Activated CD4-positive, alpha-beta memory T cell treated with anti-CD3 and anti-CD28 coated beads, Interleukin-2, amount 10 ng/mL, durations not matched to agents 7 days and 5 days (primary cell): ENCODE measurements at regions not wholly inside any gene's neighbourhood (a gene's known extent, or its start where the extent isn't known, plus 50 kb on each side); places are given as distances from the start of the nearest gene placed in this dataset.

Source experiments
- CTCF ChIA-PET: fragments of 350-600 bp; sonication (Branson Sonifier 250); formaldehyde crosslinking; loops from one replicate; lab custom pipeline; 2021; ENCODE audit warnings: antibody characterized with exemption, inconsistent platforms; lab: Charles Lee
- POLR2A ChIA-PET: fragments of 350-600 bp; sonication (Branson Sonifier 250); formaldehyde crosslinking; loops from one replicate; lab custom pipeline; 2021; ENCODE audit warnings: antibody characterized with exemption; lab: Charles Lee
- DNase-seq: peaks from one replicate; pipeline ENCODE4 v3.0.0-alpha.2; 2020
- H3K27ac Mint-ChIP-seq: one replicate; pipeline ENCODE4 v1.8.0; 2021; ENCODE audit warnings: mild to moderate bottlenecking, mixed read lengths
- H3K27me3 Mint-ChIP-seq: one replicate; pipeline ENCODE4 v1.8.0; 2021; ENCODE audit warnings: mixed read lengths
- H3K36me3 Mint-ChIP-seq: one replicate; pipeline ENCODE4 v1.8.0; 2021; ENCODE audit warnings: low read depth, mixed read lengths
- H3K4me1 Mint-ChIP-seq: one replicate; pipeline ENCODE4 v1.8.0; 2021; ENCODE audit warnings: mixed read lengths
- H3K4me3 Mint-ChIP-seq: one replicate; pipeline ENCODE4 v1.8.0; 2021; ENCODE audit warnings: mild to moderate bottlenecking, mixed read lengths
- H3K9me3 Mint-ChIP-seq: one replicate; pipeline ENCODE4 v1.8.0; 2021; ENCODE audit warnings: mixed read lengths

- Mint-ChIP-seq H3K4me1 (no peaks in the 10 kb centered on the region), H3K9me3 (peaks cover 19% of the 10 kb centered on the region), H3K27ac (no peak overlapping the region), H3K27me3 (no peaks in the 10 kb centered on the region), H3K36me3 (no peaks in the 10 kb centered on the region), H3K4me3 (no peak overlapping the region)
- ChIA-PET CTCF (no interaction called here), POLR2A (no interaction called here)
- no peak for DNase-seq
Observed at GRCh38 chr4:33334416-33334815, 2614.2 kb downstream of the PCDH7 start.

GRCh38 chr4:33339762-33340161 is 2619.6 kb downstream of the PCDH7 start:
- Mint-ChIP-seq H3K27me3 (no peaks in the 10 kb centered on the region), H3K36me3 (no peaks in the 10 kb centered on the region), H3K4me3 (no peak overlapping the region), H3K9me3 (no peaks in the 10 kb centered on the region), H3K27ac (no peak overlapping the region), H3K4me1 (no peaks in the 10 kb centered on the region)
- DNase-seq: no peak
- POLR2A ChIA-PET: no interaction called here
- CTCF ChIA-PET: no interaction called here

GRCh38 chr4:33340168-33340567 is 2620.0 kb downstream of the PCDH7 start:
- H3K4me3 Mint-ChIP-seq: no peak overlapping the region
- H3K27me3 Mint-ChIP-seq: no peaks in the 10 kb centered on the region
- CTCF ChIA-PET: no interaction called here

DNA sequence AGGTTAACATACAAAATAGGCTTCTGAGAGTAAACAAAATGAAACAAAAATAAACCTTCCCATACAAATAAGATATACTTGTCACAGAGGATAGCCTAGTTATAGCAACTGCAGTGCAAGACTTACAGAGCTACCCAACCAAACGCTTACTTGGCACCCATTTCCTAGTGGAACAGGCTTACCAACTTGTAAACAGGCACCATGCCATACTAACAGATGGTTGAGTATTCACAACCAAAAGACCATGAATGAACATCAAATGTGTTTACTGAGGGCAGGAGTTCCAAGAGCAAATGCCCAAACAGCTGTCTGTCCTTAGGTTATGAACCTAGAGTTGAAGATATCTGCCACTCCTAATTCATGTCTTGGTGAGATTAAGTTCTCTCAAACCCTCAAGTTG is 2629.2 kb downstream of the PCDH7 start:
- H3K36me3 Mint-ChIP-seq: no peaks in the 10 kb centered on the region
- no peaks in the 10 kb centered on the region for H3K9me3 Mint-ChIP-seq
- no peak for DNase-seq
- CTCF ChIA-PET: no interaction called here
- POLR2A ChIA-PET: no interaction called here
- H3K4me1 Mint-ChIP-seq: no peaks in the 10 kb centered on the region
- no peak overlapping the region for H3K4me3 Mint-ChIP-seq
- H3K27me3 Mint-ChIP-seq: no peaks in the 10 kb centered on the region
- H3K27ac Mint-ChIP-seq: no peak overlapping the region

More at GRCh38 chr4:33340168-33340567, 2620.0 kb downstream of the PCDH7 start:
- DNase-seq: no peak
- Mint-ChIP-seq H3K9me3 (no peaks in the 10 kb centered on the region), H3K36me3 (no peaks in the 10 kb centered on the region), H3K27ac (no peak overlapping the region), H3K4me1 (no peaks in the 10 kb centered on the region)
- POLR2A ChIA-PET: no interaction called here

DNA sequence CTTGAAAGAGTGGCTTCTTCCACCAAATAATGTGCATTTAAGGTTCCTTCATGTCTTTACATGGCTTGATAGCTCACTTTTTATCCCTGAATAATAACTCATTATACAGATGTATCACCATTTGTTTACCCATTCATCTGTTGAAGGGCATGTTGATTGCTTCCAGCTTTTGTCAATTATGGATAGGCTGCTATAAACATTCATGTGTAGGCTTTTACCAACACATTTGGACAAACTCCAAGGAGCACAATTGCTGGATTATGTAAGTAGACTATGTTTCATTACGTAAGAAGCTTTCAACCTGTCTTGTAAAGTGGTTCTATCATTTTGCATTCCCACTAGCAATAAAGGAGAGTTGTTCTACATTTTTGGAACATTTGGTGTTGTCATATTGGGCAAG is 2637.0 kb downstream of the PCDH7 start:
- DNase-seq: no peak
- CTCF ChIA-PET: no interaction called here
- POLR2A ChIA-PET: no interaction called here
- peaks cover 8% of the 10 kb centered on the region for H3K9me3 Mint-ChIP-seq
- H3K27ac Mint-ChIP-seq: no peak overlapping the region
- H3K36me3 Mint-ChIP-seq: no peaks in the 10 kb centered on the region
- H3K4me1 Mint-ChIP-seq: no peaks in the 10 kb centered on the region
- no peak overlapping the region for H3K4me3 Mint-ChIP-seq
- no peaks in the 10 kb centered on the region for H3K27me3 Mint-ChIP-seq

GRCh38 chr4:33369446-33369845 is 2649.3 kb downstream of the PCDH7 start:
- CTCF ChIA-PET: no interaction called here

GRCh38 chr4:33381816-33382215 is 2661.6 kb downstream of the PCDH7 start:
- Mint-ChIP-seq H3K9me3 (peaks cover 9% of the 10 kb centered on the region), H3K4me1 (no peaks in the 10 kb centered on the region), H3K36me3 (no peaks in the 10 kb centered on the region), H3K4me3 (no peak overlapping the region), H3K27ac (no peak overlapping the region), H3K27me3 (no peaks in the 10 kb centered on the region)
- DNase-seq: no peak
- CTCF ChIA-PET: no interaction called here
- POLR2A ChIA-PET: no interaction called here

More at GRCh38 chr4:33369446-33369845, 2649.3 kb downstream of the PCDH7 start:
- POLR2A ChIA-PET: no interaction called here
- Mint-ChIP-seq H3K36me3 (no peaks in the 10 kb centered on the region), H3K4me3 (no peak overlapping the region), H3K27ac (no peak overlapping the region), H3K9me3 (peaks cover 13% of the 10 kb centered on the region), H3K27me3 (no peaks in the 10 kb centered on the region), H3K4me1 (no peaks in the 10 kb centered on the region)
- DNase-seq: no peak

- no peaks in the 10 kb centered on the region for H3K4me1 Mint-ChIP-seq
- H3K36me3 Mint-ChIP-seq: no peaks in the 10 kb centered on the region
- ChIA-PET CTCF (no interaction called here), POLR2A (no interaction called here)
- no peak for DNase-seq
- no peaks in the 10 kb centered on the region for H3K27me3 Mint-ChIP-seq
- no peak overlapping the region for H3K27ac Mint-ChIP-seq
- no peak overlapping the region for H3K4me3 Mint-ChIP-seq
- peaks cover 11% of the 10 kb centered on the region for H3K9me3 Mint-ChIP-seq
Observed at GRCh38 chr4:33386764-33387163, 2666.6 kb downstream of the PCDH7 start.

DNA sequence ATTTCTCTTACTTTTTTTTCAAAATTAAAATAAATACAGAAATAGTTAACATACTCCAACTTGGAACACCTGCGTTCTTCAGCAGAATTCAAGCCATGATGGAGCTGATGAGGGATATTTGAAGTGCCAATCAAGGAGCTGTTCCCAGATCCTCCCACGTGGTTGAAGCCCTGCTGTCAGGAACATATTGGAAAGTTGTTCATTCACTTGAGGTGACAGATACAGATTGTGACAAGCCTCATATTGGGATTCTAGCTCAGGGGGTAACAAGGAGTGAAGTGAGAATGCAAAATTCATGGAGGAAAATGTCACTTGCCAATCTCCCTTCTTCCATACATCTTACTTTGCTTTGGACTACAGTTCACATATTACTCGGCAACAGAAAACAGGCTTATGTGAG is 2670.8 kb downstream of the PCDH7 start:
- POLR2A ChIA-PET: no interaction called here
- CTCF ChIA-PET: no interaction called here
- no peaks in the 10 kb centered on the region for H3K27me3 Mint-ChIP-seq
- no peak for DNase-seq
- no peak overlapping the region for H3K4me3 Mint-ChIP-seq
- peaks cover 2% of the 10 kb centered on the region for H3K9me3 Mint-ChIP-seq
- H3K36me3 Mint-ChIP-seq: no peaks in the 10 kb centered on the region
- no peak overlapping the region for H3K27ac Mint-ChIP-seq
- no peaks in the 10 kb centered on the region for H3K4me1 Mint-ChIP-seq

- Mint-ChIP-seq H3K27me3 (no peaks in the 10 kb centered on the region), H3K4me1 (no peaks in the 10 kb centered on the region), H3K27ac (no peak overlapping the region), H3K4me3 (no peak overlapping the region), H3K36me3 (no peaks in the 10 kb centered on the region), H3K9me3 (no peaks in the 10 kb centered on the region)
- ChIA-PET POLR2A (no interaction called here), CTCF (no interaction called here)
- no peak for DNase-seq
Observed at GRCh38 chr4:33395731-33396485, 2675.7 kb downstream of the PCDH7 start.

GRCh38 chr4:33400504-33400903 is 2680.3 kb downstream of the PCDH7 start:
- Mint-ChIP-seq H3K9me3 (peaks cover 4% of the 10 kb centered on the region), H3K4me1 (no peaks in the 10 kb centered on the region), H3K4me3 (no peak overlapping the region), H3K27me3 (no peaks in the 10 kb centered on the region), H3K27ac (no peak overlapping the region), H3K36me3 (no peaks in the 10 kb centered on the region)
- ChIA-PET POLR2A (no interaction called here), CTCF (no interaction called here)
- no peak for DNase-seq

DNA sequence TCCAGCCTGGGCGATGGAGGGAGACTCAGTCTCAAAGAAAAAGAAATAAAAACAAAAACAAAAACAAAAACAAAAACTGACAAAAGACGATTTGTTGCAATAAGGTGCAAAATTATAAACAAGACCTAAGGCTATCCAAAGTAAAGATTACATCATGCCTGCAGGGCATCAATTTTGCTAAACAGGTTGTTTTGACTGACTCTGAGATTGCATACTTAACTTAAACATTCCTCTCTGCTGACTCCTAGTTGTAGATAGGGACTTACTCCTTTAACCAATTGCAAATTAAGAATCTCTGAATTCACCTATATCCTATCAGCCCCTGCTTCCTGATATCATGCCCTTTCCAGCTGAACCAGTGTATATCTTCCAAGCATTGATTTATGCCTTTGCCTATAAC is 2687.3 kb downstream of the PCDH7 start:
- POLR2A ChIA-PET: no interaction called here
- Mint-ChIP-seq H3K4me1 (no peaks in the 10 kb centered on the region), H3K27me3 (no peaks in the 10 kb centered on the region), H3K27ac (no peak overlapping the region), H3K9me3 (peaks cover 15% of the 10 kb centered on the region), H3K36me3 (no peaks in the 10 kb centered on the region), H3K4me3 (no peak overlapping the region)
- CTCF ChIA-PET: no interaction called here
- DNase-seq: no peak

DNA sequence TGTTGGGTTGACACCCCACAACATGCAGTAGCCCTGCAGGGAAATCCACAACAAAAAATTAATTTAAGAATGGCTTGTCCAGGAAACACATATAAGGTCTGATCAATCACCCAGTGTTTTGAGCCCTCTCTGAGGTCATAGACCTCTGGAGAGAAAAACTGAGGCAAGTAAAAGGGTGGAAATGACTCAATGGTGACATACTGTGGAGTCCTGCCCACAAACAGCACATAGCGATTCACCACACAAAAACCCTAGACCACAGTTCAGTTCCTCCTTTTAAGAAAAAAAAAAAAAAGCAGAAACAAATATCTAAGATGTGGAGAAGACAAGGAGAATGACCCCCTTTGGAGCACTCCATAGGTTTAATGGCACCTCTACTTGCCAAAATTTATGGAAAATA is 2691.0 kb downstream of the PCDH7 start:
- Mint-ChIP-seq H3K27me3 (no peaks in the 10 kb centered on the region), H3K9me3 (peaks cover 12% of the 10 kb centered on the region), H3K27ac (no peak overlapping the region)

GRCh38 chr4:33421887-33422286 is 2701.7 kb downstream of the PCDH7 start:
- no peaks in the 10 kb centered on the region for H3K27me3 Mint-ChIP-seq
- CTCF ChIA-PET: no interaction called here
- POLR2A ChIA-PET: no interaction called here
- H3K9me3 Mint-ChIP-seq: no peaks in the 10 kb centered on the region
- H3K4me3 Mint-ChIP-seq: no peak overlapping the region
- no peaks in the 10 kb centered on the region for H3K4me1 Mint-ChIP-seq
- no peak overlapping the region for H3K27ac Mint-ChIP-seq
- no peaks in the 10 kb centered on the region for H3K36me3 Mint-ChIP-seq
- DNase-seq: no peak

More for the DNA sequence above, 2691.0 kb downstream of the PCDH7 start:
- ChIA-PET POLR2A (no interaction called here), CTCF (no interaction called here)
- Mint-ChIP-seq H3K4me1 (no peaks in the 10 kb centered on the region), H3K36me3 (no peaks in the 10 kb centered on the region), H3K4me3 (no peak overlapping the region)
- DNase-seq: no peak
